Renal cortical epithelial cell (primary cell): ENCODE measurements at regions not wholly inside any gene's neighbourhood (a gene's known extent, or its start where the extent isn't known, plus 50 kb on each side); places are given as distances from the start of the nearest gene placed in this dataset.

ENCODE experiments used
- DNase-seq: peaks from one replicate; pipeline ENCODE4 v3.0.0-alpha.2; 2011; ENCODE audit warnings: low read depth

GRCh38 chr7:94228678-94229077 lies 166.0 kb upstream of the COL1A2 start:
- no peak for DNase-seq

DNA sequence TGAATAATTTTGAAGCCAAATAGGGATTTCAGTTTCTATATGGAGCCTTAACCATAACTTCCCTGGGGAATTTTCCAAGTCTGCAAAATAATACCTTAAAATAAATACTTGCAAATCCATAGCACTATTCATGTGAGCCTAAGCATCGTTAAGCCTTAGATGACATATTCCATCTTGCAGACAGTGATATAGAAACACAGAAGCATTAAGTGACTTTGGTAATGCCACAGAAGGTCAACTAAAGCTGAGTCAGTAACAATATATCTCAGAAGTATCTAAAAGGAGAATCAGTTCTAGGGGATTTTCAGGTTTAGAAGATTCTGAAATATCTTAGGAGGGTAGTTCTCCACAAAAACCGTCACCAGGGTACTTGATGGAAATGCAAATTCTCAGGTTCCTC lies 163.4 kb upstream of the COL1A2 start:
- no peak for DNase-seq

- no peak for DNase-seq
Measured at GRCh38 chr7:94236960-94237359, 157.7 kb upstream of the COL1A2 start.

DNA sequence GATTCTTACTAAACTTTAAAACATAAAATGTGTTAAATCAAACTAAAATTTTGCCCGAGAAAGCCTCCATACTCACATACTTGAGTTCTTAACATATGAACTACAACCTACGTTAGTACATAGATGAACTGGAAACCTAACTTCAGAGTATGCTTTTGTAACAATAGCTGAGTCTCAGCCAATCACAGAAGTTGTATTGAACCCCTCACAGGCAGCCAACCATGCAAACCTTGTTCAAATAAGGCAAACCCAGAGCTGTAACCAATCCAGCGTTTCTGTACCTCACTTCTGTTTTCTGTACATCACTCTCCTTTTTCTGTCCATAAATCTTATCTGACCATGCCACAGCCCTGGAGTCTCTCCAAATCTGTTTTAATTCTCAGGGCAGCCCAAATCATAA lies 157.3 kb upstream of the COL1A2 start:
- no peak for DNase-seq

- DNase-seq, result no peak
Measured at GRCh38 chr7:94239661-94240234, 154.9 kb upstream of the COL1A2 start.

GRCh38 chr7:94240902-94241301 lies 153.8 kb upstream of the COL1A2 start:
- DNase-seq, result no peak

GRCh38 chr7:94241402-94241925 lies 153.2 kb upstream of the COL1A2 start:
- DNase-seq, result no peak

DNA sequence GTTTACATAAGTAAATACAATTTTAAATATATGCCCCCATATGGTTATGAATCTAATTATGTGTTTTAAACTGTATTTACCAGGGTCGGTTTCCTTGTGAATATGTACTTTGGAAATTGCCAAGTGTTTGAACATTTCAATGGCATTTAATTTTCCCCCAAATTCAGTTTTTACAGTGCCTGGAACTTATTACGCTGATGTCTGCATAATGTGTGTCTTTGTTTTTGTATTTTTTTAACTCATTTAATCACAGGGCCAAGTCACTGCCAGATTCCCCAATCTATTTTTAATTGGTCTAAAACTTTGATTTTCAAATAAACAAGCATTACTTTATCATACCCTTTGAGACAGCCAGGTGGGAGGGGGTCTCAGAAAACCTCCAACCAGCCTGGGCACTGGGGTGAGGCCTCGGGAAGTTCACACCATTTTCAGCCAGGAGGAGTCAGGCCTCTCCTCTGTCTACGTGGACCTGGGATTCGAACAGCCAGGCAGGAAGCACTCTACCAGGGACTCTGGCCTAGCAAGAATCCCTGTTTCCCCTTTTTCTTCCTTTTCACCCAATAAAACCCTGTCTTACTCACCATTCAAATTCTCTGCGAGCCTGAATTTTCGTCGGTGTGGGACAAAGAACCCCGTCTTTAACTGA lies 151.5 kb upstream of the COL1A2 start:
- no peak for DNase-seq

GRCh38 chr7:94244760-94245159 lies 149.9 kb upstream of the COL1A2 start:
- no peak for DNase-seq

DNA sequence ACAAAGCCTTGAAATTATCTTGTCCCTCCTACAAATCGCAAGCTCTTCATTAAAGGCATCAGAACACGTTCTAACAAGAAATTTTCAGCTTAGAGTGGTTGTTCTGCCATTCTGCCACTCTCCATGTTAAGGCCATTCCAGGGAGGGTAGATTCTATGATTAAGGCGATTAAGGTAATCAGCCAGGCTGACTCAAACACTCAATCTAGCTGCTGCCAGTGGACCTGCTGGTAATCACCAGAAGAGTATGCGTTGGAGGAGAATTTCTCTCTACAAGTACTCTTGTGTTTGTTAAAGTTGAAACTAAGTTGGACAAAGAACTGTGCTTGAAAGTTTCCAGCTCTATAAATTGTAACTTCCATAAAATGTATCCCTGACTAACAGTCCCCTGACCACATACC lies 149.2 kb upstream of the COL1A2 start:
- no peak for DNase-seq

- DNase-seq, result no peak
Measured at GRCh38 chr7:94247970-94248369, 146.7 kb upstream of the COL1A2 start.

GRCh38 chr7:94249631-94250030 lies 145.1 kb upstream of the COL1A2 start:
- no peak for DNase-seq

GRCh38 chr7:94250124-94250523 lies 144.6 kb upstream of the COL1A2 start:
- peak; percentile 18 for DNase-seq

DNA sequence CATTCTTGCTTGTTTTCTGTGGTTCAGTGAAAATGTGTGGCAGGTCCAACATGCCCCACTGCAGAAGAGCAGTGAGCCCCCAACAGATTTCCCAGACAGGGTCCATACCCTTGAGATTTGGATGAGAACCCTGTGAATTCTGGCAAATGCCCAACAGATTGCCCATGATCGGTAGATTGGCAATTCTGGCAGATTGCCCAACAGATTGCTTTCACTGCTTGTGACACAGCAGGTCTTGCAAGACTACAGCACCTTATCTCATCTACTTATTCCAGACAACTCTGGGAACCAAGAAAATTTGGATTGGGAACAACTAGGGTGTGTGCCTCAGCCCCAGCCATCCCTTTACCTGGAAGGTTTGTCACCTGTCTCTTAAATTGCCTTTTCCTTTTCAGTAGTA lies 143.7 kb upstream of the COL1A2 start:
- no peak for DNase-seq

- DNase-seq, result no peak
Measured at GRCh38 chr7:94252124-94252523, 142.6 kb upstream of the COL1A2 start.

GRCh38 chr7:94252971-94253370 lies 141.7 kb upstream of the COL1A2 start:
- DNase-seq, result no peak

GRCh38 chr7:94253686-94254085 lies 141.0 kb upstream of the COL1A2 start:
- no peak for DNase-seq

DNA sequence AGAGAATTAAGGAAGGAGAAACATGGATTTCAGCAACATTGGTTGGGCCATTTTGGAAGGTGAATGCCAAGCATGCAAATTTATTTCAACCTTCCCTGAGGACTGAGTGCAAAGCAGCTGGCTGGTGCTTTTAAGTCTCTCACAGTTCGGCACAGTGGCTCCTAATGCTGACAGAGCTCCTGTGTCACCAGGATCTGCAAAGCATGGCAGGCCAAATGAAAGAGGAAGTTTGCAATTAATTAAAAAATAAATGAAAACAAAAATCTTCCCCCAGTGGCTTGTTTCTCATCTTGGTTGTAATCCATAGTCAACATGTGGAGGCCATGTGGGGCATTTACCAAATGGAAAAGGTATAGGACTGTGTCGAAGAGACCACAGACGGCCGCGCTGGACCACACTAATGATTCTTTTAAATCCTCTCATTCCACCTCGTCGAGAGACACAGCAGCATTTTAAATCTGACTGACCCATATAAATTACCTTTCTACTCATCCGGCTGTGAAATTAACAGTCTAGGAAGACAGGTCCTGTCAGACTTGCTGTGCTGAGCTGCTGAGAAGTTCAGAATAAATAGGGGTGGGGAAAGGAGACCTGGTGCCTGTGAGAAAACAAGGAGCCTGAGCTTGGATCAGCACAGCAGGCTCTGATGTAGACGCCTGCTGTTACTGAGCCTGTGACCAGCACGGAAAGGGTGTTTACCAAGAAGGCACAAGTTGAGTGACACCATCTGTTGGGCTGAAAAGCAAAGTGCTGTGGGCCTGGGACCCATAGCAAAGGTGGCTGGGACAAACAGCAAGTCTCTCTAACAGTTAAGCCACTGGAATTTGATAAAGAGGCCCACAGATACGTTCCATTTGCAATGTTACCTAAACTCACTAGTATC lies 136.0 kb upstream of the COL1A2 start:
- DNase-seq, result no peak

DNA sequence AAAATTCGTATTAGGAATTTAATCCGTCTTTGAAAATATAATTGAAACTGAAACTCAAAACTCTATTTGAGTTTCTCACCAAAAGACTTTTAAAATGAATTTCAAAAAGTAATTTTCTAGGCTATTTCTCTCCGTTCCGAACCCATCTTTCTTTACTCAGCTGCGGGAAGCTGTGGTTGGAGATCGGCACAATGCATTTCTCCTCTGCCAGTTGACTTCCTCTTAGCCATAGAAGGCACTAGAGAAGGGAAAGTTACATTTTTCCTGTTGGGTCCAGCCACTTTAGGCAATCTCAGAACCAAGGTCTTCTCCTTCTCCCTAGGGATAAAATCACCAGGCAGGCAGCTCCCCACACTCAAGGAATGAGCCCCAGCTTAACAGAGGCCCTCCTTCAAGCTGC lies 133.6 kb upstream of the COL1A2 start:
- DNase-seq, result no peak

DNA sequence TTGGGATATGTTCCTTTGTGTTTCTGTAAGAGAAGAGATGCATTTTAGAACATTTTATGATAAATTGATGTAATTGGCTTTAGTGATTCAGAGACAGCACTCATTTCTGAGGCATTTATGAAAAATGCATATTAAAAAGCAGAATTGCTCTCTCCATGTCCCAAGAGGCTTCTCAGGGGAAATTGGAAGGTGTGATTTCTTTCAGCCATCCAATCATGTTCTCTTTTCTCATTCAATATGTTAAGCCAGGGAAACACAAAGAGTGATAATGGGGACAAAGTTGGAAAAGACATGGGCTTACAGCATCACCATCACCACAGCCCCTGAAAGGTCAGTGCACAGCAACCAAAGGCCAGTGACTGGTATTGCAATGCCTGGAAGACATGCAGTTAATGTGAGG lies 129.9 kb upstream of the COL1A2 start:
- no peak for DNase-seq

- no peak for DNase-seq
Measured at GRCh38 chr7:94265456-94265855, 129.2 kb upstream of the COL1A2 start.

DNA sequence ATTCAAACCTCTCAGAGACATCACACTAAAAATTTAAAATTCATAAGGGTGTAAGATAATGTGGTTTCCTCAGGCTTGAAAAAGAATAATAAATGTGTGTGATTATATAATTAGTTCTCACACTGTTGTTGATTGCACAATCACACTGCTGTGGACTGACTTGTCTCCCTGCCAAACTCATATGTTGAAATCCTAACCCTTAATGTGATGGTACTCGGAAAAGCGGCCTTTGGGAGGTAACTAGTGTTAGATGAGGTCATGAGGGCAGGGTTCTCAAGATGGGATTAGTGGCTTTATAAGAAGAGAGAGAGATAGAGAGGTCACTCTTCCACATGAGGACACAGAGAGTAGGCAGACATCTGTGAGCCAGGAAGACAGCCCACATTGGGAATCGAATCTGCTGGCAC lies 128.5 kb upstream of the COL1A2 start:
- peak; percentile 88 for DNase-seq

DNA sequence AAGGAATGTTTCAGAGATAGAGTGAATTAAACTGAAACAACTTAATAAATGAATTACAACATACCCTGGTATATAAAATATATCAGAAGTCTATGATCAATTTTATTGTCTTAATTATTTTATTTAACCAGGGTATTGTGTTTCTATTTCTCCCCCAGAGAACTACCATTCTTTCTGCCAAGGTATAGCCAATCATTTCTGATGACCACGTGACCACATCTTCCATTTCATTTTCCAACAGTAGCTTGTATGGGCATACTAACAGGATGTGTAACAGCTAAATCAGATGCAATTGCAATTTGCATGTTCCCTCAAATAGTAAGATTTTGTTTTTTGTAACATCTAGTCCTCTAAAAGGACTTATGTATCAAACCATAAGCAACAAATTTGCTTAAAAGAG lies 123.9 kb upstream of the COL1A2 start:
- no peak for DNase-seq
